ENCODE measurements at regions not wholly inside any gene's neighbourhood (a gene's known extent, or its start where the extent isn't known, plus 50 kb on each side); places are given as distances from the start of the nearest gene placed in this dataset.

DNA sequence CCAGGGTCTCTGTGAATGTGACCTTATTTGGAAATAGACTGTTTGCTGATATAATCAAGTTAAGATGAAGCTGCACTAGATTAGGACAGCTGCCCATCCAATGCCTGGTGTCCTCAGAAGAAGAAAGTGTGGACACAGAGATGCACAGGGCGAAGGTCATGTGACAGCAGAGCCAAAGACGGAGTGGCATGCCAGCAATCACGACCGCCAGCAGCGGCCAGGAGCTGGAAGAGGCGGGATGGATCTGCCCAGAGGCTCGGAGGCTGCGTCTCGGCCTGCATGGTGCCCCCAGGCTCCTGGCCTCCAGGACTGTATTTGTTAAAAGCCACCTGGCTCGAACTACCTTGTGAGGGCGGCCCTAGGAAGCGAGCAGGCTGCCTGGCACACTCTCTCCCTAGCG is 76.5 kb downstream of the RFLNA start:
- TF ChIP-seq, protein P1, sequence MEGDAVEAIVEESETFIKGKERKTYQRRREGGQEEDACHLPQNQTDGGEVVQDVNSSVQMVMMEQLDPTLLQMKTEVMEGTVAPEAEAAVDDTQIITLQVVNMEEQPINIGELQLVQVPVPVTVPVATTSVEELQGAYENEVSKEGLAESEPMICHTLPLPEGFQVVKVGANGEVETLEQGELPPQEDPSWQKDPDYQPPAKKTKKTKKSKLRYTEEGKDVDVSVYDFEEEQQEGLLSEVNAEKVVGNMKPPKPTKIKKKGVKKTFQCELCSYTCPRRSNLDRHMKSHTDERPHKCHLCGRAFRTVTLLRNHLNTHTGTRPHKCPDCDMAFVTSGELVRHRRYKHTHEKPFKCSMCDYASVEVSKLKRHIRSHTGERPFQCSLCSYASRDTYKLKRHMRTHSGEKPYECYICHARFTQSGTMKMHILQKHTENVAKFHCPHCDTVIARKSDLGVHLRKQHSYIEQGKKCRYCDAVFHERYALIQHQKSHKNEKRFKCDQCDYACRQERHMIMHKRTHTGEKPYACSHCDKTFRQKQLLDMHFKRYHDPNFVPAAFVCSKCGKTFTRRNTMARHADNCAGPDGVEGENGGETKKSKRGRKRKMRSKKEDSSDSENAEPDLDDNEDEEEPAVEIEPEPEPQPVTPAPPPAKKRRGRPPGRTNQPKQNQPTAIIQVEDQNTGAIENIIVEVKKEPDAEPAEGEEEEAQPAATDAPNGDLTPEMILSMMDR (conservative IDR thresholded peaks at IDR 0.05) = no peak
- no peak for TF ChIP-seq ZFX (IDR thresholded peaks at IDR 0.05)

Data from C4-2B (cell line).